SK-N-MC (cell line): ENCODE measurements at regions not wholly inside any gene's neighbourhood (a gene's known extent, or its start where the extent isn't known, plus 50 kb on each side); places are given as distances from the start of the nearest gene placed in this dataset.

ENCODE experiments used
- DNase-seq: peaks from one replicate; pipeline ENCODE4 v3.0.0-alpha.2; 2011; ENCODE audit warnings: low read depth, low spot score
- H3K27ac ChIP-seq: fragments of 200-600 bp; sonication (generic); 2 replicates; pipeline ENCODE4 v1.5.1; 2016; ENCODE audit warnings: mixed run types
- H3K36me3 ChIP-seq: fragments of 200-600 bp; sonication (generic); 2 replicates; pipeline ENCODE4 v1.6.1; 2017; ENCODE audit warnings: antibody characterized with exemption, low read length, mixed read lengths; ENCODE audit not compliant: insufficient read depth
- H3K4me3 ChIP-seq: fragments of 200-600 bp; sonication (generic); 2 replicates; pipeline ENCODE4 v1.5.1; 2016
- H3K9ac ChIP-seq: fragments of 200-600 bp; sonication (generic); 2 replicates; pipeline ENCODE4 v1.8.0; 2017; ENCODE audit warnings: mixed run types, mixed read lengths; ENCODE audit not compliant: insufficient read length
- H3K9me3 ChIP-seq: fragments of 200-600 bp; sonication (generic); 2 replicates; pipeline ENCODE4 v1.6.1; 2017; ENCODE audit warnings: low read depth, mild to moderate bottlenecking, antibody characterized with exemption, low read length, moderate library complexity, mixed read lengths
- EZH2 ChIP-seq: fragments of 200-600 bp; sonication (generic); IDR thresholded peaks from one replicate; pipeline ENCODE4 v1.6.1; 2017; ENCODE audit warnings: antibody characterized with exemption
- FOXP2 ChIP-seq: optimal IDR thresholded peaks from 2 replicates; pipeline ENCODE3; 2011; ENCODE audit warnings: mild to moderate bottlenecking, moderate library complexity; ENCODE audit not compliant: insufficient read depth; ENCODE audit errors: extremely low read length, control extremely low read depth
- POLR2AphosphoS5 ChIP-seq: IDR thresholded peaks from 2 replicates; pipeline ENCODE4 v1.6.1; 2012; ENCODE audit warnings: mild to moderate bottlenecking, low read depth, low read length, borderline replicate concordance

DNA sequence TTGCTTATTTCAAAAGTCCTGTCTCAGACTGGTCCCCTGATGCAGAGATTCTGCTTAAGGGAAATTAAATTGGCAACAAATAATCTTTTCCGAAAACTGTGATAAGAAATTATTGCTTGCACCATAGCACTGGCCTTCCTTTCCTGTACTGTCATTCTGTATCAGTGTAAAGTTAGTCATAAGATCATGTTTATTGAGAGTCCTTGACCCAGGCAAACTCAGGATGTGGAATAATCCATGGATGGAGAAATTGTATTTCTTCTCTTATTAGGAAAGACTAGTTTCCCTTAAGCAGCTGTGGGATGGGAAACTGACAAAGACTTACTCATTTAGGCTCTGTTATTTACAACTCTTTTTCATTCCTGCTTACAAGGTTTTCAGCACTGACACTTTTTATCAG, 83.0 kb upstream of the RANBP6 start:
- Histone ChIP-seq H3K4me3 (no peak overlapping the region), H3K9ac (no peak overlapping the region), H3K27ac (no peak overlapping the region), H3K36me3 (no peaks in the 10 kb centered on the region), H3K9me3 (no peaks in the 10 kb centered on the region)
- TF ChIP-seq POLR2AphosphoS5, result no peak
- no peak for TF ChIP-seq FOXP2
- no peak for TF ChIP-seq EZH2
- no peak for DNase-seq

- no peak for DNase-seq
- Histone ChIP-seq H3K9me3 (no peaks in the 10 kb centered on the region), H3K27ac (no peak overlapping the region), H3K36me3 (no peaks in the 10 kb centered on the region), H3K9ac (no peak overlapping the region), H3K4me3 (no peak overlapping the region)
- TF ChIP-seq EZH2, result no peak
- TF ChIP-seq FOXP2, result no peak
- TF ChIP-seq POLR2AphosphoS5, result no peak
These were observed 81.4 kb upstream of the RANBP6 start for GRCh38 chr9:6096821-6097220.

DNA sequence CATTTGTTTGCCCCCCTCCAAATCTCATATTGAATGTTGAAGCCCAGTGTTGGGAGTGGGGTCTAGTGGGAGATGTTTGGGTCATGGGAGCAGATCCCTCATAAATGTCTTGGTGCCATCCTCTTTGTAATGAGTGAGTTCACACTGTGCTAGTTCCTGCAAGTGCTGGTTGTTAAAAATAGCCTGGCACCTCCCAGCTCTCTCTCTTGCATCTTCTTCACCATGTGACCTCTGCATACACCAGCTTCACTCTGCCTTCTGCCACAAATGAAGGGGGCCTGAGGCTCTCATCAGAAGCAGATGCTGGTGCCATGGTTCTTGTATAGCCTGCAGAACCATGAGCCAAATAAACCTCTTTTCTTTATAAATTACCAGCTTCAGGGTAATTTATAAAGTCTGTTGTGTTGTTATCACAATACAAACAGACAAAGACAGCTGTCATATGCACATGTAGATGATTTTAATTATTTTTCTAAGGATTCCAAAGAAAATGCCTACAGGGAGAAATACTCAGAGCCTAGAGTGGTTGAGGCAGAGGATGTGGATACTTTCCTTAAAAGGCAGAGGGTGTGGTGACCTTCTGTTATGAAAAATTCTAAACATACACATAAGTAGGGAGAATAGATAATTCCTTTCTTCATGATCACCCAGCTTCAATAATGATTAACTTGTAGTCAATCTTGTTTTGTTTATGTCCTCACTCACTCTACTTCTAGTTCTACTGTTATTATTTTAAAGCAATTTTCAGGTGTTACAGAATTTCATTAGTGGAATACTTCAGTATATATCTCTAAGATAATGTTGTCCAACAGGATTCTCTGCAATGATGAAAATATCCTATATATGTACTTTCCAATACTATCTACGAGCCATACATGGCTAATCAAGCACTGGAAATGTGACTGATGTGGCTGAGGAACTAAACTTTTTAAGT, 75.1 kb upstream of the RANBP6 start:
- Histone ChIP-seq H3K9ac (no peak overlapping the region), H3K27ac (no peak overlapping the region), H3K4me3 (no peak overlapping the region), H3K36me3 (no peaks in the 10 kb centered on the region), H3K9me3 (no peaks in the 10 kb centered on the region)
- no peak for TF ChIP-seq EZH2
- TF ChIP-seq POLR2AphosphoS5, result no peak
- TF ChIP-seq FOXP2, result no peak
- no peak for DNase-seq

GRCh38 chr9:6089300-6089699, 73.9 kb upstream of the RANBP6 start:
- Histone ChIP-seq H3K27ac (no peak overlapping the region), H3K9me3 (no peaks in the 10 kb centered on the region), H3K36me3 (no peaks in the 10 kb centered on the region), H3K9ac (no peak overlapping the region), H3K4me3 (no peak overlapping the region)
- DNase-seq, result no peak
- TF ChIP-seq EZH2 (no peak), POLR2AphosphoS5 (no peak), FOXP2 (no peak)

- Histone ChIP-seq H3K9me3 (no peaks in the 10 kb centered on the region), H3K27ac (no peak overlapping the region), H3K36me3 (no peaks in the 10 kb centered on the region), H3K4me3 (no peak overlapping the region), H3K9ac (no peak overlapping the region)
- DNase-seq, result no peak
- TF ChIP-seq EZH2 (no peak), POLR2AphosphoS5 (no peak), FOXP2 (no peak)
These were observed 70.7 kb upstream of the RANBP6 start for GRCh38 chr9:6086006-6086655.

DNA sequence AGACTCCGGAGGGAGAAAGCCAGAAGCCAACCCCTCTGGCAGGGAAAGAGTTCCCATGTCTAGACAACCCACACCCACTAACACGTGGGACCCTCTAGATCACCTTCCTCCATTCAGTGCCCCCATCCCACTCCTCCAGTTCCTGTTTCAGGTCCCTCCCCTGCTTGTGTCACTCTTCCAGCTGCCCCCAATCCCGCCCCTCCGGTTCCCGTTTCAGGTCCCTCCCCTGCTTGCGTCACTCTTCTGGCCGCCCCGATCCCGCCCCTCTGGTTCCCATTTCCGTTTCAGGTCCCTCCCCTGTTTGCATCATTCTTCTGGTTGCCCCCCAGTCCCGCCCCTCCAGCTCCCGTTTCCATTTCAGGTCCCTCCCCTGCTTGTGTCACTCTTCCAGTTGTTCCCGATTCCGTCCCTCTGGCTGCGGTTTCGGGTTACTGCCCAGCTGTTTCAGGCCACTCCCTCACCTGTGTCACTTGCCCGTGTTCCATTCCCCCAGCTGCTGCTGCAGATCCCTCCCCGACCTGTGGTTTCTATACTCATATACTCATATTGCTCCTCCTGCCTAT, 64.8 kb upstream of the RANBP6 start:
- Histone ChIP-seq H3K9ac (no peak overlapping the region), H3K27ac (no peak overlapping the region)

GRCh38 chr9:6079386-6079785, 64.0 kb upstream of the RANBP6 start:
- TF ChIP-seq POLR2AphosphoS5 (no peak), EZH2 (no peak), FOXP2 (no peak)
- no peak overlapping the region for H3K9ac ChIP-seq
- no peak overlapping the region for H3K4me3 ChIP-seq
- no peak for DNase-seq
- no peaks in the 10 kb centered on the region for H3K36me3 ChIP-seq
- no peaks in the 10 kb centered on the region for H3K9me3 ChIP-seq
- H3K27ac ChIP-seq, result no peak overlapping the region

More for the DNA sequence above, 64.8 kb upstream of the RANBP6 start:
- Histone ChIP-seq H3K4me3 (peak overlapping the region; percentile 56), H3K36me3 (no peaks in the 10 kb centered on the region), H3K9me3 (no peaks in the 10 kb centered on the region)
- TF ChIP-seq EZH2, result no peak
- peak; percentile 48; the same call in 1 of the 2 replicates for TF ChIP-seq POLR2AphosphoS5
- peak; percentile 61 for DNase-seq

GRCh38 chr9:6078382-6079105, 63.1 kb upstream of the RANBP6 start:
- Histone ChIP-seq H3K27ac (no peak overlapping the region), H3K9ac (no peak overlapping the region), H3K9me3 (no peaks in the 10 kb centered on the region), H3K36me3 (no peaks in the 10 kb centered on the region), H3K4me3 (no peak overlapping the region)
- no peak for DNase-seq
- no peak for TF ChIP-seq EZH2
- TF ChIP-seq POLR2AphosphoS5, result no peak
- TF ChIP-seq FOXP2, result no peak
